GM12865 (cell line): ENCODE measurements at regions not wholly inside any gene's neighbourhood (a gene's known extent, or its start where the extent isn't known, plus 50 kb on each side); places are given as distances from the start of the nearest gene placed in this dataset.
"Not testable (repeated sequence)": the region's sequence is repeated elsewhere in the genome, so short reads cannot be mapped to it uniquely, and the experiment has no call there.

Experiments
- DNase-seq: peaks from one replicate; pipeline ENCODE4 v3.0.0; 2010; ENCODE audit warnings: low read depth
- H3K4me3 ChIP-seq: 2 replicates; pipeline ENCODE4 v1.5.1; 2011; ENCODE audit warnings: mild to moderate bottlenecking, low read depth, low read length, control low read depth
- CTCF ChIP-seq: IDR thresholded peaks from 2 replicates; pipeline ENCODE4 v1.5.1; 2011; ENCODE audit warnings: low read length, control low read depth, low read depth, inconsistent platforms; ENCODE audit not compliant: insufficient read depth; ENCODE audit errors: missing control alignments

DNA sequence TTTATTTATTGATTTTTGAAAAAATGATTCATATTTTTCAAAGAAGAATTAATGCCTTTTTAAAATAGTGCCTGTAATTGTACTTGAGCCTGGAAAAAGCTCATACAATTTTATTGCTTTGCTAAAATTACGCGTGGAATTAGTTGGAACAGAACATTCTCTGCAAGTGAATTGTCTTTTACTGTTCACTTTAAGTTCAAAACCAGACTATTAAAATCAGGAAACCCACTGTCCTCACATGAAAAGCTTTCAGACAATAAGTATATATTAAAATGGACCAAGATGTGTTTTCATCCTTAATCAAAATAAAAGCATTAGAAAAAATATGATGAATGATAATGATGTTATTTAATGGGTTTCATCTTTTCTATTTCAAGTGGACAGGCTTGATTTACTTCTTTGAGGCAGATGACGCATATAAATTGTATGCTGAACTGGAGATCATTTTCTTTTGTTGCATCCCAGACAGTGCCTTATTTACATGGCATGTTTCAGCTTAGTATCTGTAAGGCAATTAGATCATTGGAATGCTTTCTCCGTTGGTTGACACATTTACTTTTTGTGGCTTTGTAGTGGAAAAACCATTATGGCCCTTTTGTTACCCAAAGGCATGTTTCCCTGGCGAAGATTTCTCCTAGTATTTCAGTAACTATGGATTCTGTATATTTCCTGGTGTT lies 299.0 kb upstream of the MAGEC2 start:
- no peak for DNase-seq

DNA sequence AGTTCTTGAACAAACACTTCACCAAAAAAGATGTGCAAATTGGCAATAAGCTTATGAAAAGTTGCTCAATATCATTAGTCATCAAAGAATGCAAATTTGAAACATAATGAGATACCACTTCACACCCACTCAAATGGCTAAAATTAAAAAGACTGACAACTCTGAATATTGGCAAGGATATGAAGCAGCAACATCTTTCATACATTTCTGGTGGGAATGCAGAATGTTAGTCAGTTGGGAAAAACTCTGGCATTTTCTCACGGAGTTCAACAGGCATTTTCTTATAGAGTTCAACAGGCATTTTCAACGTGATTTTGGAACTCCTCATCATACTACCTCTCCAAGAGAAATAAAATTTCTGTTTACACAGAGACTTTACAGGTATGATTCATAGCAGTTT lies 297.4 kb upstream of the MAGEC2 start:
- no peak overlapping the region for H3K4me3 ChIP-seq
- no peak for DNase-seq
- no peak for TF ChIP-seq CTCF

More for the DNA sequence above, 299.0 kb upstream of the MAGEC2 start:
- H3K4me3 ChIP-seq = no peak overlapping the region
- no peak for TF ChIP-seq CTCF

DNA sequence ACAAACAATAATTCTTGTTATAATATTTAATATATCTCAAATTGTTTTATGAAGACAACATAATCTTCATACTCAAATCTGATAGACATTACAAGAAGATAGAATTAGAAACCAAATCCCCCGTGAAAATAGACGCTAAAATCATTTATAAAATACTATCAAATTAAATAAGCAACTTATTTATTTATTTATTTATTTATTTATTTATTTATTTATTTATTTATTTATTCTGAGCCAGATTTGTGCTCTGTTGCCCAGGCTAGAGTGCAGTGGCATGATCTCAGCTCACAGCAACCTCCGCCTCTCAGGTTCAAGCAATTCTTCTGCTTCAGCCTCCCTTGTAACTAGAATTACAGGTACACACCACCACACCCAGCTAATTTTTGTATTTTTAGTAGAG lies 294.9 kb upstream of the MAGEC2 start:
- H3K4me3 ChIP-seq = no peak overlapping the region
- no peak for DNase-seq
- TF ChIP-seq CTCF = no peak

- no peak for TF ChIP-seq CTCF
- H3K4me3 ChIP-seq = no peak overlapping the region
- DNase-seq = no peak
Observed at GRCh38 chrX:142483965-142484364, 278.9 kb upstream of the MAGEC2 start.

GRCh38 chrX:142446349-142446748 lies 241.3 kb upstream of the MAGEC2 start:
- DNase-seq = no peak
- TF ChIP-seq CTCF = no peak
- H3K4me3 ChIP-seq = no peak overlapping the region

- H3K4me3 ChIP-seq = no peak overlapping the region
- TF ChIP-seq CTCF = no peak
- no peak for DNase-seq
Observed at GRCh38 chrX:142428916-142429315, 223.8 kb upstream of the MAGEC2 start.

DNA sequence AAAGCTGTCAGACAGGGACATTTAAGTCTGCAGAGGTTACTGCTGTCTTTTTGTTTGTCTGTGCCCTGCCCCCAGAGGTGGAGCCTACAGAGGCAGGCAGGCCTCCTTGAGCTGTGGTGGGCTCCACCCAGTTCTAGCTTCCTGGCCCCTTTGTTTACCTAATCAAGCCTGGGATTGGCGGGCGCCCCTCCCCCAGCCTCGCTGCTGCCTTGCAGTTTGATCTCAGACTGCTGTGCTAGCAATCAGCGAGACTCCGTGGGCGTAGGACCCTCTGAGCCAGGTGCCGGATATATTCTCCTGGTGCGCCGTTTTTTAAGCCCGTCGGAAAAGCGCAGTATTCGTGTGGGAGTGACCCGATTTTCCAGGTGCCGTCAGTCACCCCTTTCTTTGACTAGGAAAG lies 185.9 kb upstream of the MAGEC2 start:
- not testable (repeated sequence) for DNase-seq, H3K4me3 ChIP-seq
